Esophagus muscularis mucosa (tissue), 4 donors: ENCODE measurements at regions not wholly inside any gene's neighbourhood (a gene's known extent, or its start where the extent isn't known, plus 50 kb on each side); places are given as distances from the start of the nearest gene placed in this dataset.

ENCODE experiments used
- DNase-seq: peaks from one replicate; pipeline ENCODE4 v3.0.0-alpha.2; 2017; ENCODE audit errors: extremely low spot score
- H3K27ac ChIP-seq, 4 donors: fragments of 200-600 bp; sonication (generic); replicated peaks in 1 of 4; 1 replicate in 3 of 4; 2 replicates in 1 of 4; pipeline ENCODE4 v1.5.1; 2016 to 2019; ENCODE audit warnings: mild to moderate bottlenecking in 1 of 4
- H3K27me3 ChIP-seq, 4 donors: fragments of 200-600 bp; sonication (generic); one replicate each; pipeline versions ENCODE4 v1.5.1 to v1.6.0; 2016 to 2019
- H3K36me3 ChIP-seq, 4 donors: fragments of 200-600 bp; sonication (generic); one replicate each; pipeline ENCODE4 v1.5.1; 2016 to 2019
- H3K4me1 ChIP-seq, 4 donors: fragments of 200-600 bp; sonication (generic); one replicate each; pipeline ENCODE4 v1.5.1; 2016 to 2019
- H3K4me3 ChIP-seq, 4 donors: fragments of 200-600 bp; sonication (generic); 1 replicate in 2 of 4; 2 replicates in 2 of 4; pipeline ENCODE4 v1.5.1; 2016 to 2019; ENCODE audit warnings: mild to moderate bottlenecking in 4 of 4, moderate library complexity in 1 of 4
- H3K9me3 ChIP-seq, 4 donors: fragments of 200-600 bp; sonication (generic); 1 replicate in 3 of 4; 2 replicates in 1 of 4; pipeline ENCODE4 v1.5.1; 2016 to 2019
- CTCF ChIP-seq, 3 experiments: fragments of 200-600 bp in 2 of 3; fragments of 450-650 bp in 1 of 3; sonication (generic) in 2 of 3; IDR thresholded peaks; one replicate each; pipeline ENCODE4 v1.5.1; 2017 to 2019; ENCODE audit warnings: antibody characterized with exemption in 3 of 3, mild to moderate bottlenecking in 2 of 3, moderate library complexity in 1 of 3
- EP300 ChIP-seq: sonication (generic); formaldehyde crosslinking; IDR thresholded peaks from one replicate; pipeline ENCODE4 v1.6.1; 2017; ENCODE audit warnings: antibody characterized with exemption
- POLR2A ChIP-seq: fragments of 450-650 bp; IDR thresholded peaks from one replicate; pipeline ENCODE4 v1.6.1; 2017; ENCODE audit warnings: antibody characterized with exemption, moderate library complexity, mild to moderate bottlenecking, low read depth
- POLR2AphosphoS5 ChIP-seq, 2 donors: sonication (generic); formaldehyde crosslinking; IDR thresholded peaks; one replicate each; pipeline ENCODE4 v1.6.1; 2017; ENCODE audit warnings: antibody characterized with exemption in 2 of 2
- WGBS: methylation state at CpG from one replicate; pipeline ENCODE4 v1.1.5; 2018; 5-methylcytosine and 5-hydroxymethylcytosine counted together
- intact Hi-C: fragments of 100-400 bp; cut with DNase I; formaldehyde crosslinking; loops from one replicate; pipeline ENCODE4 v1.15.1; 2023

DNA sequence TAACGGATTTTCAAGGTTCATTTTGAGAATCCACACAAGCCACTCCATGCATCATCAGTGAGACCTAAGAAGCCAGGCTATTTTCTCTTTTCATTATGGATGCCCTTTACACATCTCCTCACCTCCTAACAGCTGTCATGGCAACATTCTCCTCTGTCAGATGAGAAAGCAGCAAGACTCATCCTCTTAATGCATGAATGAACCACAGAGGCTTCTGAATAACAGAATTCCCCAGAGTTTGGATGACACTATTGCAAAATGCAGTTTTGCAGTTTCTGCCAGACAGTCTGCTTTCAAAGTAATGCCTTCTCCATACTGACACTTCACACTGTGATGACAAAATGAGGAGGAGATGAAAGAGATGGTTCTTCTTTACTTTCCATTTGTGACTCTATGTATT is 286.7 kb upstream of the GRIP1 start:
- H3K4me1 ChIP-seq = no peaks in the 10 kb centered on the region
- H3K27me3 ChIP-seq = no peaks in the 10 kb centered on the region
- WGBS = 87% methylated on average over 1 of the region's 1 CpG
- H3K4me3 ChIP-seq = no peak overlapping the region
- no peaks in the 10 kb centered on the region for H3K36me3 ChIP-seq
- intact Hi-C loops = no loop called here
- no peak for DNase-seq
- no peaks in the 10 kb centered on the region for H3K9me3 ChIP-seq
- H3K27ac ChIP-seq = no peak overlapping the region
- no peak for TF ChIP-seq CTCF (IDR thresholded peaks at IDR 0.05)
- TF ChIP-seq EP300 = no peak
- no peak for TF ChIP-seq POLR2AphosphoS5 (IDR thresholded peaks at IDR 0.05)
- TF ChIP-seq POLR2A = no peak

- intact Hi-C loops = no loop called here
- DNase-seq = no peak
- no peaks in the 10 kb centered on the region for H3K9me3 ChIP-seq
- no peak overlapping the region for H3K4me3 ChIP-seq
- 70% methylated on average over 5 of the region's 5 CpGs for WGBS
- TF ChIP-seq EP300 = no peak
- no peak for TF ChIP-seq POLR2AphosphoS5 (IDR thresholded peaks at IDR 0.05)
- no peak for TF ChIP-seq POLR2A
- TF ChIP-seq CTCF (IDR thresholded peaks at IDR 0.05) = no peak
- H3K36me3 ChIP-seq = no peaks in the 10 kb centered on the region
- H3K4me1 ChIP-seq = no peaks in the 10 kb centered on the region
- H3K27me3 ChIP-seq = no peaks in the 10 kb centered on the region
- no peak overlapping the region for H3K27ac ChIP-seq
Measured at GRCh38 chr12:66971816-66972215, 292.9 kb upstream of the GRIP1 start.

GRCh38 chr12:66976526-66976925 is 292.6 kb upstream of the CAND1 start:
- Histone ChIP-seq H3K36me3 (no peaks in the 10 kb centered on the region), H3K4me1 (no peaks in the 10 kb centered on the region), H3K27ac (no peak overlapping the region), H3K9me3 (no peaks in the 10 kb centered on the region), H3K27me3 (no peaks in the 10 kb centered on the region), H3K4me3 (no peak overlapping the region)
- DNase-seq = no peak
- intact Hi-C loops = no loop called here
- TF ChIP-seq POLR2AphosphoS5 (IDR thresholded peaks at IDR 0.05) = no peak
- TF ChIP-seq CTCF (IDR thresholded peaks at IDR 0.05) = no peak
- TF ChIP-seq POLR2A = no peak
- TF ChIP-seq EP300 = no peak

DNA sequence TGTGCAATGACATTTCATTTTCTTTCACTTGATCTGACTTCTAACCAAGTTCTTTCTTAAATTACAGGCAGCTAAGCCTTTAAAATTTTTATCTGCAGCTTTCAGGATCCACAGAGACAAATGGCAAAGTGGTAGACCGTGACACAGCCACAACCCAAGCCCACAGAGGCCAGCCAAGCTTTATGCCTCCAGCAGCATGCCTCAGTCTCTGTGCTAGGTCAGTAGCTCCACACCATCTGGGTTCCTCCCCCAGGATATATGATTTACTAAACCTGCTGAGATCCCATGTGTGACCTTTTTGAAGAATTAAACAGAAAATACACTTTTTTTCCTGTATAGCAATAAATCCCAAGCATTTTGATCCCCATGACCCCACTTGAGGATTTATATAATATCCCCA is 290.4 kb upstream of the CAND1 start:
- TF ChIP-seq POLR2AphosphoS5 (IDR thresholded peaks at IDR 0.05) (no peak), EP300 (no peak), POLR2A (no peak), CTCF (IDR thresholded peaks at IDR 0.05) (no peak)
- Histone ChIP-seq H3K27me3 (no peaks in the 10 kb centered on the region), H3K4me1 (no peaks in the 10 kb centered on the region), H3K27ac (no peak overlapping the region), H3K4me3 (no peak overlapping the region), H3K9me3 (no peaks in the 10 kb centered on the region), H3K36me3 (no peaks in the 10 kb centered on the region)
- intact Hi-C loops = no loop called here
- WGBS = 43% methylated on average over 1 of the region's 1 CpG
- no peak for DNase-seq

DNA sequence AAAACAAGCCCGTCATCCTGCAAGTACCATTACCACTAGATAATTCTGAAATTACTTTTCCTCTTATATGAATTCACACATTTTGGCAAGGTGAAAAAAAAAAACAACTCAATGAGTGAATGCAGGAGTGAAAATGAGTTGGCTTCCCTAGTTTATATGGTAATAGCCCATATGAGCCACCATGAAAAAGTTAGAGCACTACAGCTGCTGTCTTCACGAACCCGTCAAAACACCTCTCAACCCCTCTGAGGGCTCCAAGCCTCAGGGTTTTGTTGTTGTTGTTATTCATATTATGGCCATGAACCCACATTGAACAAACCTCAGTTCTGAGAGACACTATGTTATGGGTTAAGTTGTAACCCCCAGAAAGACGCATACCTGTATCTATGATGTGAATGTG is 289.9 kb upstream of the CAND1 start:
- Histone ChIP-seq H3K27ac (no peak overlapping the region), H3K27me3 (no peaks in the 10 kb centered on the region), H3K36me3 (no peaks in the 10 kb centered on the region), H3K9me3 (no peaks in the 10 kb centered on the region), H3K4me3 (no peak overlapping the region), H3K4me1 (no peaks in the 10 kb centered on the region)
- intact Hi-C loops = no loop called here
- TF ChIP-seq POLR2A (no peak), CTCF (IDR thresholded peaks at IDR 0.05) (no peak), EP300 (no peak), POLR2AphosphoS5 (IDR thresholded peaks at IDR 0.05) (no peak)
- 90% methylated on average over 4 of the region's 4 CpGs for WGBS
- DNase-seq = no peak
